Neural crest cell (in vitro differentiated cells): ENCODE measurements at regions not wholly inside any gene's neighbourhood (a gene's known extent, or its start where the extent isn't known, plus 50 kb on each side); places are given as distances from the start of the nearest gene placed in this dataset.
"Not testable (repeated sequence)": the region's sequence is repeated elsewhere in the genome, so short reads cannot be mapped to it uniquely, and the experiment has no call there.

ENCODE experiments used
- DNase-seq: peaks from one replicate; pipeline ENCODE4 v3.0.0; 2021; ENCODE audit warnings: low read depth, mixed read lengths, low spot score
- H3K27ac Mint-ChIP-seq: one replicate; pipeline ENCODE4 v1.8.0; 2021; ENCODE audit warnings: mild to moderate bottlenecking, mixed read lengths; ENCODE audit not compliant: unreplicated experiment
- H3K27me3 Mint-ChIP-seq: 2 replicates; pipeline ENCODE4 v1.8.0; 2021; ENCODE audit warnings: low read depth, mild to moderate bottlenecking, mixed read lengths
- H3K36me3 Mint-ChIP-seq: 2 replicates; pipeline ENCODE4 v1.8.0; 2021; ENCODE audit warnings: low read depth, mild to moderate bottlenecking, mixed read lengths
- H3K4me1 Mint-ChIP-seq: 2 replicates; pipeline ENCODE4 v1.8.0; 2021; ENCODE audit warnings: mixed read lengths
- H3K4me3 Mint-ChIP-seq: one replicate; pipeline ENCODE4 v1.8.0; 2021; ENCODE audit warnings: mild to moderate bottlenecking, mixed read lengths
- H3K9me3 Mint-ChIP-seq: 2 replicates; pipeline ENCODE4 v1.8.0; 2021; ENCODE audit warnings: mixed read lengths
- TF ChIP-seq, protein P1 (sequence below): fragments of 200-600 bp; sonication (generic); conservative IDR thresholded peaks from 2 replicates; pipeline ENCODE4 v1.5.0; 2021; ENCODE audit warnings: antibody characterized with exemption, mild to moderate bottlenecking

DNA sequence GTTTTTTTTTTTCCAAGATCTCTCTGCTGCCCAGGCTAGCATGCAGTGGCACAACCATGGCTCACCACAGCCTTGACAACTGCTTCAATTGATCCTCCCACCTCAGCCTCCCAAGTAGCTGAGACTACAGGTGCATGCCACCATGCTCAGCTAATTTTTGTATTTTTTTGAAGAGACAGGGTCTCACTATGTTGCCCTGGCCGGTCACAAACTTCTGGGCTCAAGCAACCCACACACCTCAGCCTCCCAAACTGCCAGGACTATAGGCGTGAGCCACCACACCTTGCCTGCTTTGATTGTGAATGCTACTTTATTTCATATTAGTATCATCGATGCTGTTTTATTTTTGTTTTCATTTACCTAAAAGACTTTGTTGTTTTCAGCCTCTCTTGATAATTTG lies 81.5 kb upstream of the GNAZ start:
- no peak for DNase-seq
- Mint-ChIP-seq H3K4me1 (no peaks in the 10 kb centered on the region), H3K27ac (no peak overlapping the region), H3K27me3 (peaks cover 64% of the 10 kb centered on the region), H3K4me3 (no peak overlapping the region), H3K9me3 (no peaks in the 10 kb centered on the region), H3K36me3 (no peaks in the 10 kb centered on the region)
- TF ChIP-seq, protein P1, sequence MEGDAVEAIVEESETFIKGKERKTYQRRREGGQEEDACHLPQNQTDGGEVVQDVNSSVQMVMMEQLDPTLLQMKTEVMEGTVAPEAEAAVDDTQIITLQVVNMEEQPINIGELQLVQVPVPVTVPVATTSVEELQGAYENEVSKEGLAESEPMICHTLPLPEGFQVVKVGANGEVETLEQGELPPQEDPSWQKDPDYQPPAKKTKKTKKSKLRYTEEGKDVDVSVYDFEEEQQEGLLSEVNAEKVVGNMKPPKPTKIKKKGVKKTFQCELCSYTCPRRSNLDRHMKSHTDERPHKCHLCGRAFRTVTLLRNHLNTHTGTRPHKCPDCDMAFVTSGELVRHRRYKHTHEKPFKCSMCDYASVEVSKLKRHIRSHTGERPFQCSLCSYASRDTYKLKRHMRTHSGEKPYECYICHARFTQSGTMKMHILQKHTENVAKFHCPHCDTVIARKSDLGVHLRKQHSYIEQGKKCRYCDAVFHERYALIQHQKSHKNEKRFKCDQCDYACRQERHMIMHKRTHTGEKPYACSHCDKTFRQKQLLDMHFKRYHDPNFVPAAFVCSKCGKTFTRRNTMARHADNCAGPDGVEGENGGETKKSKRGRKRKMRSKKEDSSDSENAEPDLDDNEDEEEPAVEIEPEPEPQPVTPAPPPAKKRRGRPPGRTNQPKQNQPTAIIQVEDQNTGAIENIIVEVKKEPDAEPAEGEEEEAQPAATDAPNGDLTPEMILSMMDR = no peak

DNA sequence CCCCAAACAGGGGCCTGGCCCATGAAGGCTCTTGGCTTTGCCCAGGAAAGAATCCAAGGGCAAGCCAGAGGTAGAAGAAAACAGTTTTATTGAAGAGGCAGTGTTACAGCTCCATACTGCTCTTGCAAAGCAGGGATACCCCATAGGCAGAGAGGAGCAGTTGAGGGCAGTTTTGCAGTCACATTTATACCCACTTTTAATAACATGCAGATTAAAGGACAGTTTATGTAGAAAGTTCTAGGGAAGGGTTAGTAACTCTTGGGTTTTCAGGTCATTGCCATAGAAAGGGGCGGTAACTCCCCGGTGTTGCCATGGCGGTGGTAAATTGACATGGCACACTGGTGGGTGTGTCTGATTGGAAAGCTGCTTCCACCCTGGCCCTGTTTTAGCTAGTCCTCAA lies 80.5 kb upstream of the GNAZ start:
- Mint-ChIP-seq H3K36me3 (no peaks in the 10 kb centered on the region), H3K9me3 (no peaks in the 10 kb centered on the region), H3K4me1 (no peaks in the 10 kb centered on the region), H3K4me3 (no peak overlapping the region), H3K27ac (no peak overlapping the region), H3K27me3 (peaks cover 70% of the 10 kb centered on the region)
- TF ChIP-seq, protein P1 = no peak
- DNase-seq = no peak

DNA sequence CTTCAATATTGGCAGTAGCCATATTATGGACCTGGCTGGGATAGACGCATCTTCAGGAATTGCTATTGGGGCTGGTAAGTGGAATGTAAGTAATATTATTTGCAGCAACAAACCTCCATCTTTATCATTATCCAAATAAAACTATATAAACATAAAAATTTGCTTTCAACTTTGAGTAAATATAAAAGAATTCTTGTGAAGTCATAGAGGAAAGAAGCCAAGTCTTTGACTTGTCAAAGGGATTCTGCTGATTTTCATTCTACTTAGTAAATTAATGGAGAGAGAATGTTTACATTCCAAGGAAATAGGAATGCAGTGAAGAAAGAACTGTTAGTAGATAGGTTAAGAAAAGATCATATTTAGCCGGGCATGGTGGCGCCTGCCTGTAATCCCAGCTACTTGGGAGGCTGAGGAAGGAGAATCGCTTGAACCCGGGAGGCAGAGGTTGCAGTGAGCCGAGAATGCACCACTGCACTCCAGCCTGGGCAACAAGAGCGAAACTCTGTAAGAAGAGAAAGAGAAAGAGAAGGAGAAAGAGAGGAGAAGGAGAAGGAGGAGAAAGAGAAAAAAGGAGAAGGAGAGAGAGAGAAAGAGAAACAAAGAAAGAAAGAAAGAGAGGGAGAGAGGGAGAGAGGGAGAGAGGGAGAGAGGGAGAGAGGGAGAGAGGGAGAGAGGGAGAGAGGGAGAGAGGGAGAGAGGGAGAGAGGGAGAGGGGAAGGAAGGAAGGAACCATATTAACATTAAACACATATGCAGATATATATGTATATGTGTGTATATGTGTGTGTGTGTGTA lies 79.4 kb upstream of the GNAZ start:
- not testable (repeated sequence) for H3K27ac Mint-ChIP-seq, H3K36me3 Mint-ChIP-seq, H3K9me3 Mint-ChIP-seq, DNase-seq, H3K4me3 Mint-ChIP-seq, H3K4me1 Mint-ChIP-seq
- peaks cover 78% of the 10 kb centered on the region for H3K27me3 Mint-ChIP-seq

DNA sequence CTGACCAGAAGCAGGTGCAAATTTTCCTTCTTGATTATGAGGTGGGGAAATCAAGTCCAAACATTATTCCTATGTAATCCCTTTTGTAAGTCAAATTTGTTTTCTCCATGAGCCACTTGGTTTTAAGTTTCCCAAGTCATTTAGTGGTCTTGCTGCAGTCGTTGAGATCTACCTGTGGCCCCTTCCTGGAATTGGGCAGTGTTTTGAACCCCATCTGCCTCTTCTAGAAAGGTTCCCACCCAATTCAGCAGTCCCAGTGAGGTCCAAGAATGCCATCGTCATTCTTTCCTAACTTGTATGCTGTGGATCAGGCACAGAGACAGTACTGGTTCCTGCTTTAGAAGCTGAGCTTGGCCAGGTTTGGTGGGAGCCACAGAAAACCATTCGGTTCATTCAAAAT lies 77.8 kb upstream of the GNAZ start:
- H3K36me3 Mint-ChIP-seq = peaks cover 3% of the 10 kb centered on the region
- no peak for DNase-seq
- TF ChIP-seq, protein P1 = no peak
- peaks cover 72% of the 10 kb centered on the region for H3K27me3 Mint-ChIP-seq
- H3K4me3 Mint-ChIP-seq = no peak overlapping the region
- H3K27ac Mint-ChIP-seq = no peak overlapping the region
- no peaks in the 10 kb centered on the region for H3K4me1 Mint-ChIP-seq
- H3K9me3 Mint-ChIP-seq = peaks cover 8% of the 10 kb centered on the region

DNA sequence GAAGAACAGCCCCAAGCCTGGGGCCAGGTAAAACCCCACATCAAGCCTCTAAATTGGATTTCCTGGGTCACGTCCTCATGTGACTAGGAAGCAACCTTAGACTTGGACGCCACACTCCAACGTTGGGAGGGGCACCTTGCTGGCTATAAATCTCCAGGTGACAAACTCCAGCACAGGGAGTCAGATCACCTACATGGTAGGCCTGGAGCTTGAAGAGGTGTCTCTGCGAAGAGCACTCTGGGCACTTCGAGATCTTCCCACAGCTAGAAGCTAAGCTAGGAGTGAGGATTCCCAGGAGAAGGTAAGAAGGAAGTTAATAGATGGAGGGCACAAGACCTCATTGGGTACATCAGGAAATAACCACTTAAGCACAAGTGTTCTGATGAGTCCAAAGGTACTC lies 77.1 kb upstream of the GNAZ start:
- Mint-ChIP-seq H3K9me3 (peaks cover 12% of the 10 kb centered on the region), H3K36me3 (peaks cover 3% of the 10 kb centered on the region), H3K4me1 (no peaks in the 10 kb centered on the region), H3K4me3 (no peak overlapping the region), H3K27ac (no peak overlapping the region), H3K27me3 (peaks cover 71% of the 10 kb centered on the region)
- DNase-seq = no peak
- TF ChIP-seq, protein P1 = no peak

DNA sequence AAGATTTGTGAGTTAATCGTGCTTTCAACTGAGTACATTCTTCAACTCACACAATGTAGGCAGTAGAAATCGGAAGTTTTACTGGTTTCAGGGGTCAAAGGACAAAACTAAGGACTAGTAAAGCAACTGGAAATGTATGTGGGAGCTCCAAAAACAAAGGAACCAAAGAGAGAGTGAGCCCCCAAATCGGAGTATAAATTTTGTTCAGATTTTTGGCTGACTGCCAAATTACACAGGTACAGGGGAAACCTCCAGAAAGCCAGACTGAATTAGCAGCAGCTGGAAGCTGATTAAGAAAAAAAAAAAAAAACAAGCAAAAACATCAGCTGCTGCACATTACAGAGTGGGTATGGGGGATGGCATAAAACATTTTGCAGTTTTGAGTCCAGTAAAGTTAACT lies 75.2 kb upstream of the GNAZ start:
- H3K36me3 Mint-ChIP-seq = peaks cover 3% of the 10 kb centered on the region
- DNase-seq = no peak
- no peak overlapping the region for H3K4me3 Mint-ChIP-seq
- H3K27ac Mint-ChIP-seq = no peak overlapping the region
- no peaks in the 10 kb centered on the region for H3K4me1 Mint-ChIP-seq
- H3K27me3 Mint-ChIP-seq = peaks cover 68% of the 10 kb centered on the region
- peaks cover 16% of the 10 kb centered on the region for H3K9me3 Mint-ChIP-seq
- TF ChIP-seq, protein P1 = no peak
